HG03025 (cell line): ENCODE measurements at regions not wholly inside any gene's neighbourhood (a gene's known extent, or its start where the extent isn't known, plus 50 kb on each side); places are given as distances from the start of the nearest gene placed in this dataset.

Experiments
- ATAC-seq: cut with Tn5 transposase; IDR thresholded peaks from one replicate; pipeline ENCODE4 v1.9.1; 2021; ENCODE audit warnings: mild to moderate bottlenecking, moderate library complexity; ENCODE audit not compliant: unreplicated experiment, low FRiP score

DNA sequence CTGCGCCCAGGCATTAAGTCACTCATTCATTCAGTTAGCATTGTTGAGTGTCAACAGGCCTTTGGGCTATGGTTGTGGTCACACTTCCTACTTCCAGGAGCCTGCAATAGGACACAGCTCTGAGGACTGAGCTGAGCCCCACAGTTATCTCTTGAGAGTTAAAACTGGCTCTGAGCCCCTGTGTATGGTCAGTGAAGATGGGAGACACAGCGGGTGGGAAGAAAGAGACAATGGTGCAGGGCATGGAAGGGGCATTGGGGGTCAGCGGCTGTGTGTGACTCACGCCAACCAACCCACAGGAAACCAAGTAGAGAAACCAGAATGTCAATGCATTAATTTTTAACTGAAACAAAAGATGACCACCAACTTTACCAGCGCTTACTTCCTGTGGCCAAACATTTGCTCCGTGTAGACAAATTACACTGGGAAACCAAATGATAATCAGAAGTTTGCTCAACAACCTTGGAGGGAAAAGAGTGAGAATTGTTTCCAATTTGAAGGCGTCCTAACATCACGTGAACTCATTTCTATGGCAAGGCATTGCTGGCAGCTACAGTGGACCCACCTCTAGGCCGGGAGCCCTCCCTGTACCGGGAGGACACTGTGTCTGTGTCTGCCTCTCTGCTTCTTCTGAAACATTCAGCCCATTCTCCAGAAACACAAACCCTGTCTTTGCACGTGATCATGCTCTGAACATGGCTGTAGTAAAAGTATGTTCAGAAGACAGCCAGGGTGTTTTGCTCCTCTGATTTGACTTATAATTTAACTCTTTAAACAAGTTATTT, 212.0 kb upstream of the ID2 start:
- ATAC-seq: no peak

DNA sequence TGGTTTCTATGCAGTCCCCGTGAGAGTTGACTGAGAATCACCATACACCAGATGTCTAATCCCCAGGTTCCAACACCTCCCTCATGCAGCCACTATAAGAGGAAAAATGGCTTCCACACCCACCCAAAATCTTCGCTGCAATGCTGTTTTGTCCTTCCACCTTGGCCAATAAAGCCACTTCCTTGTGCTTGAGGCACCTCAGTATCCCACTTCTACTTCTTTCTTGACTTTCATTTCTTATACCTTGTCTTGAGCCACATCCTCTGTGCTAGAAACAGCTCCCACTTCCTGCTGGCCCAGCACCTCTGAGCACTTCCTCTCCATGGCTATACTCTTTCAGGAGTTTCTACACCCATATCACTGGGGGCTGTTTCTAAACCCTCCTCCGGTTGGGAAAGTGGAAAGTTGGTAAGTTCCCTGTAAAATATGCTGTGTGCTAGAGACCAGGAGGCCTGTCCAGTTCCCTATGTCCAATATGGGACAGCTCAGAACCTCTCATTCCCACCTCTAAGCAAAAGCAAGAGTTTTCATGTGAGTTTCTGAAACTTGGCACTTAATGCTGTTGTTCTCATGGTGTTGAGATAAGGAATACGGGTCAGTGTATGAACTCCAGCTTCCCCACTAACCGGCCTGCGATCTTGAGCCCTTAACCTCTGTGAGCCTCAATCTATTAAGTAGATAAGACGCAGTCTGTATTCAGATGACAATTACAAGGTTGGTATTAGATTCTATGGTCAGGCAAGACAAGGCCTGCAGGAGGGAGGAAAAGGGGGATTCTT, 209.1 kb upstream of the ID2 start:
- peak; percentile 58 for ATAC-seq

DNA sequence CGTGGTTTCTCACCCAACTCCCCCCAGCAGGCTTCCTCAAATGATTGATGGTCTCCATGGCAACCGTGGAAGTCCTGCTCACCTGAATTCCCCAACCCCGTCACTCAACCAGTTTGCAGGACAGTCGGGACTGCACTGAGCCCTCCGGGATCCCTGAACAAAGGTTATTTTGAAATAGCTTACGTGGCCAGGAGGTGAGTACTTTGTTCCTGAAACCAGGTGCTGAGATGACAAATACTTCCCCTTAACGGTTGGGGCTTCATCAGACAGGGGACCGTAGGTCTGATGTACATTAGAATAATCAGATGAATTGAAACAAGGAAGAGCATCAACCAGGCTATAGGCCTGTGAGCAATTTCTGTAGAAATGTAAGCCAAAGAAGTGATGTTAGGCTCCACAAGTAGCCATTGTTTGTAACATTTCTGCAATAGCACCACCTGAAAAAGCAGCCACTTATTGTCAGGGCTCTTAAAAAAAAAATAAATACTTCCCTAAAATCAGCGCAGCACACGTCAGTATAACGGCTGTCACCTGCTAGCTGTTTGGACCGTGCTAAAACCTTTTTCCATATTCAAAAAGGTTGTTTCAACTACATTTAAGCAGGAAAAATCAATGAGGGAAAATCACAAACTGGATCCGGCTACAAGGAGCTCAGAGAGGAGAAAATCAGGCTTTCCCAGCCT, 206.4 kb upstream of the ID2 start:
- no peak for ATAC-seq

DNA sequence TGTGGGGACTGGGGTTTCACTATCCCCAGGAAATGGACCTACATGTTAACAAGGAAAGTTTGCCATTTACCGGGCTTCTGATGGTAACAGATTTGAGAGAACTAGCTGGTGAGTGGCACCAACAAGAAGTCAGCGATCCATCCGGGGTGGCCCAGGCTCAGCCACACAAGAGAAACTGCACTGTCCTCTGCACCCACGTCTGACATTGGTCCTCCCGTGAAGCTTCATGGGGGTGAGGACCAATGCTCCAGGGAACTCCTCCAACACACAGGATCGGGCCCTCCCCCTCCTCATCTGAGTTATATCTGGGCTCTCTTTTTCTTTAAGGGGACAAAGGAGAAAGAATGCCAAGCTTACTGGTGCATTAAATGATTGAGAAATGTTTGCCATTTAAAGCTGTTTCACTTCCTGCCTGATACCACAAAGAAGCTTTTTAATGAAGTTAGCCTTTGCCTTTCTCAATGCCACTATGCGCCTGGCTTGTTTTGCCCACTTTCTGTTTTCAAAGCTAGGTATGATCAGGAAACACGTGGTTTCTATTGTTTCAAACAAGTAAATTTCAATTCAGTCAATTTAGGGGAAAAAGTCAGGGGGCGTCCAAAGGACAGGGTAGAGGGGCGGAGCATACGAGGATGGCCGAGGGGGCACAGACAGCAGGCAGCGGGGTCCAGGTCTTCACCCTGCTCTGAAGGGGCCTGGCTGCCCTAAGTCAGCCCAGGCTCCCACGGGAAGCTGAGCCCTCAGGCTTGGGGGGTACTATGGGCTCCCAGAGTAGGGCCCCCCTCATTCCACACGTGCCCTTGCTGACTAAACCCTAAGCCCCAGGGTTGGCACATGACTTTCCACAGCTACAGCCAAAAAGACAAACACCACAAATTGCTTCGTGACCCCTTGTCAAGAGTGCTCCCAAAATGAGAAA, 204.0 kb upstream of the ID2 start:
- ATAC-seq: peak; percentile 63

DNA sequence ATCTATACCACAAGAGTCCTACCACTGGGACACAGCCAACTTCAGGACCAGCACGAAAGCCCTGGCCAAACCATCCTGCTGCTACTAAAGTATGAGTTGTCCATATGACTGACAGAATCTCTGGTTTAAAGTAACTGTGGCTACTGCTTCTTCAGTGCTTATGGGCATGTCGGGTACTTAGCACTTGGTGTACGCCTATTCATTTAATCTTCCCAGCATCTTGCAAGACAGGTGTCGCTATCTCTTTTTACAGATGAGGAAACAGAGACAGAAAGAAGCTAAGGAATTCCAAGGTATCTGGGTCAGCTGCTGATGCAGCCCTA, 203.4 kb upstream of the ID2 start:
- no peak for ATAC-seq

DNA sequence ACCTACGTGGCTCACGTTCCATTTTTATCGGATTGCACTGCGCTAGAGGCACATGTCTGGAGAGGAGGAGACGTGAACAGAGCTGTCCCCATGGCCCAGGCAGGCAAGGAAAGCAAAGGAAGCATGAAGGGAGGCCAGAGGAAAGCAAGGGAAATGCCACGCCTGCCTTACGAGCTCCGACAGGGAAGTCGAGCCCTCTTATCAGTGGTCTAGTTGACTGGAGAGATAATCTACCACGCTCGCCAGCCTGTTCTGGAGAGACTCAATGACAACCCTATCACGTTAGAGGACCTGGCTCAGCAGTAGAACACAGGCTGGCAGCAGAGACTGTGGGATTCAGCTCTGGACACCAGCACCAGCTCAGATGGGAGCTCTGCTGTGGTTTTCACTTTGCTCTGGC, 202.6 kb upstream of the ID2 start:
- no peak for ATAC-seq

DNA sequence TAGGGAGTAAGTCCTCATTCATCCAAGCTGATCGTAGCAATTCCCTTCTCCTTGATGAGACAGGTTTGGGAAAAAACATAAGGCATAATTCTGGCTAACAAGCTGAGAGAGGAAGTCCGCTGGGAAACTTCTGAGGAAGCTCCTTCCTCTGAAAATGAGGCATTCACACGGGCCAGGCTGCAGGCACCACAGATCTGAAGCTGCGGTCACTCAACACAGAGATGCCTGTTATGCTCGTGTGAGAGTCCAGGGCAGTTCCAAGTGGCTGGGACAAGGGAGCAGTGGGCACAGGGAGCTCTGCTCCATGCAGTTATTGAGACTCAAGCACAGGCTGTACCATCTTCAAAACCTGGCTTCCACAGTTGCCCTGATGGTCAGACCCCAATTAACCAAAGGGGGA, 200.9 kb upstream of the ID2 start:
- no peak for ATAC-seq

DNA sequence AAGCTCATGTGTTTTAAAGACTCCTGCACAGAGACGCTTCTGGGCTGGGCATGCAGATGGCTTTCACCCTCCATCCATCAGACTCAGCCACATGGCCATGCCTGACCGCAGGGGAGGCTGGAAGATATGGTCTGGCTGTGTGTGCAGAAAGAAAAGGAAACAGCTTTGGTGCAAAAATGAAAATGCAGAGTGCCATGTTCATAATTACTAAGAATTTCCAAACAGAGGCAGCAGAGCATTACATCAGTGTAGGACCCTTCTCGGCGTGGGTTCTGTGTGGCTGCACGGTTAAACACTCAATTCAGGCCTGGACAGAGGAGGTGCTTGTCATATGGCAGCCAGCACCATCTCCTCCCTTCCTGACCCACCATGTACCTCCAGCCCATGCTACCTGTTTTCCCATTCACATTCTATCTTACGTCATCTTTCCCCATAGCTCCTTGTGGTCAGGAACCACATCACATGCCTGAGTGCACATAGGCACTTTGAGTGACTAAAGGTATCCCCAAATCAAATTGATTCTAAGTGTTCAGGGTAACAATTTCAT, 200.3 kb upstream of the ID2 start:
- ATAC-seq: peak; percentile 58

DNA sequence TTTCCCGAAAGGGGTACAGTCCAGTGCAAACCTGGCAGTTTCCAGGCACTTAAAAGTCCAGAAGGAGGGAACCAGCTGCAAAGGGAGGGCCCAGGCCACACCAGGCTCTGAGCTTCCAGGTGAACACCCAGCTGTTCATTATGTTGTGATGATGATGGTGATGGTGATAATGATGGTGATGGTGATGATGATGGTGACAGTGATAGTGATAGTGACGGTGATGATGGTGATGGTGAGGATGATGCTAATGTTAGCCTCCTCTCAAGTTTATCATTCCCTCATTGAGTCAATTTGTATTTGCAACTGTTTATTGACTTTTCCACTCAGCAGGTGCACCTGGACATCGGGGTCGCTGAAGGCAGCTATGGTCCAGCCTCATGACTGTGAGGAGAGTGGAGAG, 199.4 kb upstream of the ID2 start:
- no peak for ATAC-seq

DNA sequence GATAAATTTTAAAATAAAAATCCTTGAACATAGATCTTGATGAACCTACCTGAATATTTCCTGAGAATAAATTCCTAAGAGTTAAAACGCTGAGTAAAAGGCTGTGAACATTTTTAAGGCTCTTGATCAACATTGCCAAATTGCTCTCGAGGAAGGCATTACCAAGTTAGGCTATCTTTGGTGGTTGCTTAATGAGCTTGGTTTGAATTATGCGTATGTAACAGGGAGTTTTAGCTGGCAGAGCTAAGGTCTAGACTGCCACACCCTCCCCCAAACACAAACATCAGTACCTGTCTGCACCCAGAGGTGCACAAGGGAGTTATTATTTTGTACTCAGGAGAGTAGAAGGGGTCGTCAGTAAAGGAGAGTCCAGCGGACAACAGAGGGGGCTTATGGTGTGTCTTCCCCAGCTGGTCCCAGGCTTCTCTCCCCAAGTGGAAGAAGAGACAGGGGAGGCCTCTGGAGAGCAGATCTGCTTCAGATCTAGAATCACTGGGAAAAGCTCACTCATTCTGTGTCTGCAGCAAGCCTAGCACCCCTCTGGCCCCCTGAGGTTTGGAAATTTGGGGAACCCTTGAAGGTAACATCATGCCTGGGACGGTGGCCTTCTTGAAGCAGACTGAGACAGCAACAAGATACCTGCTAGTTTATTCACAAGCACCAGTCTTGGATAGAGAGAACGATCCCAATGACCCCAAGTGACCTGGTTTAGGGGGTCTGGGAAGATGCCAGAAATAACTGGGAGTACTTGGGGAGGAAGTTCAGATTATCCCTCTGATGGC, 197.2 kb upstream of the ID2 start:
- ATAC-seq: no peak

DNA sequence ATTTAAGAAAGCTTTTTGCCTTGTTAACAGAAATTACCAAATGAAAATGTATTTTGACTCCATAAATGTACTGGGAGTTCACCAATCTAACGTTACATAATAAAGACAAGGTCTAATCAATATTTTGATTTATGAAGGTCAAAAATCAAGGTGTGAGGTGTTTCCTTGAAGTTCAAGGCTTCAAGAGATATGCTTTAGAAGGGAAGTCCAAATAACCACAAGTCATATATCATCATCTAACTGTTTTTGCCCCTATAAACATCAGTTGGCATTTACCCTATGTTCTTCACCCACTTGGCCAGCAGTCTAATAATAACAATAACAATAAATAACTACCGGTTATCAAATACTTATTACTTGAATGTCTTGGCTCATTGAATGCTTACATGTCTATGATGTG, 196.1 kb upstream of the ID2 start:
- ATAC-seq: no peak

DNA sequence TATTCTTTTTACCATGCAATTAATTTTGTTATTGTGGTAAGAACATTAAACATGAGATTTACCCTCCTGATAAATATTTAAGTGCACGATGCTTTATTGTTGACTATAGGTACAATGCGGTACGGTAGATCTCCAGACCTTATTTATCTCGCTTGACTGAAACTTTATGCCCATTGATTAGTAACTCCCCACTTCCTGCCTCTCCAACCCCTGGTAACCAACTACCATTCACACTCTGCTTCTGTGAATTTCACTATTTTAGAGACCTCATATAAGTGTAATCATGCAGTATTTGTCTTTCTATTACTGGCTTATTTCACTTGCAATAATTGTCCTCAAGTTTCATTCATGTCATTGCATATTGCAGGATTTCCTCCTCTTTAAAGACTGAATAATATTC, 195.7 kb upstream of the ID2 start:
- ATAC-seq: no peak

DNA sequence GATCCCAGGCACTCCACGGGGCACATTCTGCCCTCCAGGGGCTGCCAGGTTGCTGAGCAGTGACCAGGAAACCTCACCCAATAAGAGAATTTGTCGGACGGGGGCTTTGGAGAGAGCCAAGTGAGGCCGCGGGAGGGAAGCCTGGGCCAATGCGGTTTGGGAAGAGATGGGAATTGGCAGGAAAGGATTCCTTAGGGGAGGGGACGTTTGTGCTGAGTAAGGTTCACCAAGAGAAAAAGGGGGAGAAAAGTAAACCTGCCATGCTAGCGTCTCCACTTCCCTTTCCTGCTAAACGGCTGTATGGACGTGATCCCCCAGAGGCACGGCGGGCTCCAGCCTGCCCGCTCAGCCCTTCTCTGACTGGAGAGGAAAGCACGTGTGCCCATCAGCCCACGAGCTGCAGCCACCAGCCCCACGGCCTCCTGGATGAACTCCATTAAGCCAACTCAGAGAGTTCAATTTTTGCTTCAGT, 194.4 kb upstream of the ID2 start:
- peak; percentile 9 for ATAC-seq

DNA sequence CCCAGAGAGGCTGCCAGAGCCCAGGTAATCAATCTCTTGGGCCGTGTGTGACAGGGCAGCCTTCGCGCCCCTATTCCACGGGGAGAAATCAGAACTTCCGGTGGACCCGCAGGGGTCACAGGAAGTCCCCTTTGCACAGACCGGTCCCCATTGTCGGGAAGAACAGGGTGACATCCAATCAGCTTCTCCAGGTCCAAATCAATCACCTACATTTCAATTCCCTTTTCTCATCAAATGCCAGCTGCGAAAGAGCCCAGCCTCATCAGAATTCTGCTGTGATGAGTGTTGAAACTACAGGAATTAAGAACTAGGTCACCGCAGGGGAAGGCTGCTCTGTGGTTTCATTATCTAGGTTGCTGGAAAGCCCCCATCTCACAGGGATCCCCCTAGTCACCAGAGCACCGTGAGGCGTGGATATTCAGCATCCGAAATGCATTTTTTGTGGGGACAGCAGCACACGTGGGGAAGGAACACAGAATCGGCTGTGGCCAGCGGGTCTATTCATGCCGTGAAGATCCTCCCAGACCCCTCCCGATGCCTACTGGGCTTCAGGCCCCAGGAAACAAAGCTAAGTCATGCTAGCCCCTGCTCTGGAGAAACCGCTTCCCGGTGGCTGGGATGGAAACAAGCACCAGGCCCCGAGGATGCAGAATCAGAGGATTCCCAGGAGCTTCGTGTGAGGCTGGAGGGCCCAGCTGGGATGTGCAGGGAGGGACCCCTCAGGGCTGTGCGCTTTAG, 193.7 kb upstream of the ID2 start:
- ATAC-seq: peak; percentile 76

DNA sequence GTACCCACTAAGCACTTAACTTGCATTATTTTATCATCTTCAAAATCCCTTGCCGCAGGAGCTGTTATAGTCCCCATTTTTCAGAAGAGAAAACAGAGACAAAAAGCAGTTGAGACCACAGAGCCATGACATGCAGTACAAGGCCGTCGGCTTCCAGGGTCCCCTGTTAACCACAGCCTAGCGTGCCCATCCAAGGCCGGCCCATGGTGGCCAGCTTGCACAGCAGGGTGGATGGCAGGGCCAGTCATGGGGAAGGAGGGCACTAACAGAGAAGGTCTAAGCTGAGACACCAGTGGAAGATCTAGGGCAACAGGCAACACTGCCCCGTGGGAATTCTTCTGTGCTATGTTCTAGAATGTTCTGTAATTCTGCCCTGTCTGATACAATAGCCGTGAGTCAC, 192.6 kb upstream of the ID2 start:
- no peak for ATAC-seq

DNA sequence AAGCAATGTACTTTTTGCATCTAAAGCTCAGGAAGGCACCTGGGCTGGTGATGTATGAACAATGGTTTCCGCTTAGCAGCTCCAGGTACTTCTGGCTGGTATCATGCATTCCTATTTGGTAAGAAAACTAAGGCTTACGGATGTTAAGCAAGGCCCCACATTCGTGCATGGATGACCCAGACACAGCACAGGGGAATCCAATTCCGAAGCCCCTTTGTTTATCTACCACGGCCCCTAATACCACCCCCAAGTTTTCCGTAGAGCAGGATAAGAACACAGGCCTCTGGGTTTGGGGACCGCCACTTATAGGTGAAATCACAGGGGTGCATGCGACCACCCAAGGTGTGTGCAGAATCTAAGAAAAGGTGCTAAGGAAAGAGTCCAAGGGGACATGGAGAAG, 192.1 kb upstream of the ID2 start:
- ATAC-seq: no peak

DNA sequence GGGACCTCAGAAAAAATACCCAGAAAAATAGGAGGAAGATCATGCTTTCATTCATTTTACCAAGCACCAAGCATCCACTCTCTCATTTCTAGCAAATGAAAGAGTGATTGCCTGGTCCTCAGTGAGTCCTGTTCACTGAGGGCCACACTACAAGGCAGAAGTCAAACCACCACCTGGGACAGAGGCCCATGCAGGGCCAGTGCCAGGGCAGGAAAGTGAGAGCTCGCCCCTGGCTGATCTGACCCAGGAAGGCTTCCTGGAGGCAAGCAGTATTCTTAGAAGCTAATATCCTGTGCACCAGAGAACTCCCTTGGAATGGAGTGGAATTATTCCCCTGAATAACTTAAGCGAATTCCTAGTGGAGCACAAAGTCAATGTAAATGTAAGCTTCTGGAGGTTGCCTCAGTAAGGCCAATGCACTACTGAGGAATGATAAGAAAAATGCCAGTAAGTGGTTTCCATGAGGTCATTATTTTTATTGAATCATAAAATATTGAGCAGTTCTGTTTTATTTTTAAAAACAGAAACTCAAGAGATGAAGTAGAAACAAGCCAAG, 191.6 kb upstream of the ID2 start:
- no peak for ATAC-seq

DNA sequence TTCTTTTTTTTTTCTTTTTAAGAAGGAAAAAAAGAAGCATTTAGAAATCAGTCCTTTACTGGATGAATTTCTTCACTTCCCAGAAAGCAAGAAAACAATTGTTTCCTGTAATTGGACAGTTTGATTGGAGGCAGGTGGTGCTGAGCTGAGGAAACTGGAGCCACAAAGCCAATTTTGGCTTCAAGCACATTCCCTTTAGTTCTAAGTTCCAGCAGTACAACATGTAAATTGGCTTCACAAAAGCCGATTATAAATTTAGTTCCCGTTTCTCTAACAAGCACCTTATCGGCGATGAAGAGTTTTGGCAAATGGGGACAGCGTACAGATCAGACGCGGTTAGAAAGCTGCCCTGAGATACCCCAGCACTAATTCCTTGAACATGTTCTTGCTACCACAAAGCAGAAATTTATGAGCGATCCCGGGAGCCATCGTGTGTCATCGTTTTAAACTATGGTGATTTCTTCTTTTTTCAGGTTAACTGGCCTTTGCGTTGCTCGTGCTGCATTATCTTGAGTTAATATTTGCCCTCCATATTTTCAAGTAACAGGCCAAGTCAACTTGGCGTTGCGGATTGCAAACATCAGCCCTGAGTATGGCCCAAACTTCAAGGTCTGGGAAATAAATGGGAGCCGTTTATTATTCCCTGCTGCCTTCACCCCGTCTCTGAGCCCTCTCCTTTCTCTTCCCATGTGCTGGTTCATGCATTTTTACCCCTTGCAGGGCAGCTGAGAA, 190.4 kb upstream of the ID2 start:
- ATAC-seq: no peak
